ENCODE measurements at regions not wholly inside any gene's neighbourhood (a gene's known extent, or its start where the extent isn't known, plus 50 kb on each side); places are given as distances from the start of the nearest gene placed in this dataset.

- no peak for TF ChIP-seq FOXP2 (optimal IDR thresholded peaks at IDR 0.05; ENCODE audit: borderline replicate concordance, extremely low read depth, extremely low read length, insufficient read depth)
- no peak for TF ChIP-seq TAF1 (IDR thresholded peaks at IDR 0.05; ENCODE audit: borderline replicate concordance, insufficient read depth, low read length)
- TF ChIP-seq REST (IDR thresholded peaks at IDR 0.05; ENCODE audit: insufficient read depth in 1 of 2, low read depth in 2 of 2, low read length in 2 of 2), result no peak
- TF ChIP-seq POLR2AphosphoS5 (IDR thresholded peaks at IDR 0.05; ENCODE audit: low read depth, low read length), result no peak
Measured at GRCh38 chr16:85488414-85488813, 124.7 kb upstream of the GSE1 start.

- TF ChIP-seq TAF1 (IDR thresholded peaks at IDR 0.05; ENCODE audit: borderline replicate concordance, insufficient read depth, low read length) (no peak), SIN3A (IDR thresholded peaks at IDR 0.05; ENCODE audit: borderline replicate concordance, insufficient read depth, low read length) (no peak), FOXP2 (optimal IDR thresholded peaks at IDR 0.05; ENCODE audit: borderline replicate concordance, extremely low read depth, extremely low read length, insufficient read depth) (no peak), REST (IDR thresholded peaks at IDR 0.05; ENCODE audit: insufficient read depth in 1 of 2, low read depth in 2 of 2, low read length in 2 of 2) (no peak), POLR2AphosphoS5 (IDR thresholded peaks at IDR 0.05; ENCODE audit: low read depth, low read length) (no peak)
Measured at GRCh38 chr16:85490407-85491057, 122.6 kb upstream of the GSE1 start.

- TF ChIP-seq SIN3A (IDR thresholded peaks at IDR 0.05; ENCODE audit: borderline replicate concordance, insufficient read depth, low read length), result no peak
- no peak for TF ChIP-seq REST (IDR thresholded peaks at IDR 0.05; ENCODE audit: insufficient read depth in 1 of 2, low read depth in 2 of 2, low read length in 2 of 2)
- no peak for TF ChIP-seq TAF1 (IDR thresholded peaks at IDR 0.05; ENCODE audit: borderline replicate concordance, insufficient read depth, low read length)
- TF ChIP-seq FOXP2 (optimal IDR thresholded peaks at IDR 0.05; ENCODE audit: borderline replicate concordance, extremely low read depth, extremely low read length, insufficient read depth), result no peak
- no peak for TF ChIP-seq POLR2AphosphoS5 (IDR thresholded peaks at IDR 0.05; ENCODE audit: low read depth, low read length)
Measured at GRCh38 chr16:85491058-85491771, 121.9 kb upstream of the GSE1 start.

- no peak for TF ChIP-seq TAF1 (IDR thresholded peaks at IDR 0.05; ENCODE audit: borderline replicate concordance, insufficient read depth, low read length)
- TF ChIP-seq SIN3A (IDR thresholded peaks at IDR 0.05; ENCODE audit: borderline replicate concordance, insufficient read depth, low read length), result no peak
Measured at GRCh38 chr16:85491798-85492294, 121.3 kb upstream of the GSE1 start.

GRCh38 chr16:85492295-85492864, 120.7 kb upstream of the GSE1 start:
- TF ChIP-seq TAF1 (IDR thresholded peaks at IDR 0.05; ENCODE audit: borderline replicate concordance, insufficient read depth, low read length) (no peak), REST (IDR thresholded peaks at IDR 0.05; ENCODE audit: insufficient read depth in 1 of 2, low read depth in 2 of 2, low read length in 2 of 2) (no peak), POLR2AphosphoS5 (IDR thresholded peaks at IDR 0.05; ENCODE audit: low read depth, low read length) (no peak), FOXP2 (optimal IDR thresholded peaks at IDR 0.05; ENCODE audit: borderline replicate concordance, extremely low read depth, extremely low read length, insufficient read depth) (no peak), SIN3A (IDR thresholded peaks at IDR 0.05; ENCODE audit: borderline replicate concordance, insufficient read depth, low read length) (no peak)
